SK-N-SH (cell line): ENCODE measurements at regions not wholly inside any gene's neighbourhood (a gene's known extent, or its start where the extent isn't known, plus 50 kb on each side); places are given as distances from the start of the nearest gene placed in this dataset.

Experiments
- CTCF ChIA-PET: fragments of 300-600, 350-600 bp; formaldehyde crosslinking; extraction: SDS; loops from one replicate; lab custom pipeline; 2021; lab: Yijun Ruan, JAX
- POLR2A ChIA-PET: fragments of 350-600 bp; sonication (Branson Sonifier 250); formaldehyde crosslinking; extraction: SDS; loops from one replicate; lab custom pipeline; 2020; ENCODE audit warnings: antibody characterized with exemption, inconsistent platforms; lab: Yijun Ruan, JAX
- DNase-seq: peaks from one replicate; pipeline ENCODE4 v3.0.0; 2012
- H2AFZ ChIP-seq: fragments of 200-600 bp; sonication (generic); 2 replicates; pipeline ENCODE4 v1.8.1; 2016; ENCODE audit warnings: antibody characterized with exemption, mild to moderate bottlenecking, low read depth
- H3F3A ChIP-seq: fragments of 200-600 bp; sonication (generic); replicated peaks from 2 replicates; pipeline ENCODE3; 2016; ENCODE audit warnings: antibody characterized with exemption, mild to moderate bottlenecking; ENCODE audit not compliant: insufficient read depth
- H3K27ac ChIP-seq, 2 experiments: fragments of 200-500 bp in 1 of 2; fragments of 200-600 bp in 1 of 2; sonication (Bioruptor generic) in 1 of 2; sonication (generic), shearing (Covaris generic) in 1 of 2; 2 replicates each; pipeline versions ENCODE4 v1.5.1 to v1.6.1; 2014 to 2016; ENCODE audit warnings: low read depth in 2 of 2, inconsistent platforms in 1 of 2, low read length in 1 of 2, mild to moderate bottlenecking in 1 of 2, mixed read lengths in 1 of 2
- H3K27me3 ChIP-seq: fragments of 200-600 bp; sonication (generic), shearing (Covaris generic); 2 replicates; pipeline ENCODE4 v1.6.1; 2016; ENCODE audit warnings: mixed run types; ENCODE audit not compliant: insufficient read depth
- H3K36me3 ChIP-seq, 2 experiments: fragments of 200-500 bp in 1 of 2; fragments of 200-600 bp in 1 of 2; sonication (Bioruptor generic) in 1 of 2; sonication (generic) in 1 of 2; replicated peaks in 1 of 2; 2 replicates each; pipeline versions ENCODE3 to v1.5.1; 2014 to 2016; ENCODE audit warnings: low read length in 1 of 2, mild to moderate bottlenecking in 1 of 2; ENCODE audit not compliant: insufficient read depth in 2 of 2, control insufficient read depth in 1 of 2
- H3K4me1 ChIP-seq, 2 experiments: fragments of 200-500 bp in 1 of 2; fragments of 200-600 bp in 1 of 2; sonication (Bioruptor generic) in 1 of 2; sonication (generic), shearing (Covaris generic) in 1 of 2; 2 replicates each; pipeline versions ENCODE4 v1.5.1 to v1.6.1; 2014 to 2016; ENCODE audit warnings: low read depth in 1 of 2, low read length in 1 of 2, mixed run types in 1 of 2; ENCODE audit not compliant: insufficient read depth in 2 of 2, control insufficient read depth in 1 of 2
- H3K4me2 ChIP-seq: fragments of 200-600 bp; sonication (generic), shearing (Covaris generic); 2 replicates; pipeline ENCODE4 v1.6.1; 2017; ENCODE audit warnings: mixed run types
- H3K4me3 ChIP-seq, 2 experiments: fragments of 200-500 bp in 1 of 2; fragments of 200-600 bp in 1 of 2; sonication (Bioruptor generic) in 1 of 2; sonication (generic), shearing (Covaris generic) in 1 of 2; 2 replicates each; pipeline versions ENCODE4 v1.5.1 to v1.8.1; 2014 to 2016; ENCODE audit warnings: low read depth in 2 of 2, inconsistent platforms in 1 of 2, low read length in 1 of 2, mild to moderate bottlenecking in 1 of 2, mixed read lengths in 1 of 2, moderate library complexity in 1 of 2
- H3K79me2 ChIP-seq: fragments of 200-600 bp; sonication (generic); 2 replicates; pipeline ENCODE4 v1.8.1; 2017; ENCODE audit warnings: mild to moderate bottlenecking; ENCODE audit not compliant: insufficient read depth
- H3K9ac ChIP-seq: fragments of 200-600 bp; sonication (generic); 2 replicates; pipeline ENCODE4 v1.6.1; 2017; ENCODE audit warnings: mixed run types
- H3K9me2 ChIP-seq: fragments of 200-600 bp; sonication (generic); 2 replicates; pipeline ENCODE4 v1.6.1; 2017; ENCODE audit warnings: mixed run types
- H3K9me3 ChIP-seq: fragments of 200-600 bp; sonication (generic); 2 replicates; pipeline ENCODE4 v1.6.1; 2017; ENCODE audit warnings: mixed run types, mild to moderate bottlenecking, moderate library complexity
- H4K20me1 ChIP-seq: fragments of 200-600 bp; sonication (generic); 2 replicates; pipeline ENCODE4 v1.6.1; 2017; ENCODE audit warnings: mild to moderate bottlenecking, mixed run types; ENCODE audit not compliant: insufficient read depth
- CHD2 ChIP-seq: fragments of 150-350 bp; IDR thresholded peaks from 2 replicates; pipeline ENCODE4 v1.6.1; 2018; ENCODE audit warnings: low read length; ENCODE audit not compliant: partially characterized antibody
- ELF1 ChIP-seq: IDR thresholded peaks from 2 replicates; pipeline ENCODE4 v1.4.0; 2012
- FOXM1 ChIP-seq: IDR thresholded peaks from 2 replicates; pipeline ENCODE4 v1.4.0; 2012; ENCODE audit warnings: low read depth, mild to moderate bottlenecking
- GABPA ChIP-seq: IDR thresholded peaks from 2 replicates; pipeline ENCODE4 v1.4.0; 2012; ENCODE audit warnings: low read depth, mild to moderate bottlenecking
- GATA2 ChIP-seq: sonication (generic); formaldehyde crosslinking; IDR thresholded peaks from 2 replicates; pipeline ENCODE4 v1.5.0; 2020; ENCODE audit warnings: mild to moderate bottlenecking, missing genetic modification reagents
- JUND ChIP-seq: IDR thresholded peaks from 2 replicates; pipeline ENCODE4 v1.4.0; 2012
- POLR2AphosphoS5 ChIP-seq: IDR thresholded peaks from 2 replicates; pipeline ENCODE4 v1.6.1; 2012; ENCODE audit warnings: low read depth, low read length
- RCOR1 ChIP-seq: fragments of 150-350 bp; IDR thresholded peaks from 2 replicates; pipeline ENCODE4 v1.6.1; 2017; ENCODE audit warnings: antibody characterized with exemption, low read length
- RFX5 ChIP-seq: IDR thresholded peaks from 2 replicates; pipeline ENCODE4 v1.6.1; 2012; ENCODE audit warnings: mild to moderate bottlenecking, improper control_type of control experiment, low read length
- RXRA ChIP-seq: IDR thresholded peaks from 2 replicates; pipeline ENCODE4 v1.4.0; 2012; ENCODE audit warnings: low read depth, mild to moderate bottlenecking, borderline replicate concordance
- SIN3A ChIP-seq: IDR thresholded peaks from 2 replicates; pipeline ENCODE4 v1.6.1; 2012; ENCODE audit warnings: low read depth, mild to moderate bottlenecking, low read length, moderate library complexity, borderline replicate concordance
- SMC3 ChIP-seq: IDR thresholded peaks from 2 replicates; pipeline ENCODE4 v1.6.1; 2012; ENCODE audit warnings: low read depth, low read length, improper control_type of control experiment
- TCF12 ChIP-seq: IDR thresholded peaks from 2 replicates; pipeline ENCODE4 v1.4.0; 2012
- TEAD4 ChIP-seq: IDR thresholded peaks from 2 replicates; pipeline ENCODE4 v1.4.0; 2012; ENCODE audit warnings: mild to moderate bottlenecking, borderline replicate concordance; ENCODE audit not compliant: insufficient read depth
- WGBS: methylation state at CpG from one replicate; pipeline ENCODE4 v1.1.6; 2017; ENCODE audit warnings: low lambda C conversion rate; 5-methylcytosine and 5-hydroxymethylcytosine counted together
- TF ChIP-seq, protein P1 (sequence below): IDR thresholded peaks from 2 replicates; pipeline ENCODE4; 2012
- TF ChIP-seq, protein P2 (sequence below): IDR thresholded peaks from 2 replicates; pipeline ENCODE4 v1.4.0; 2012; ENCODE audit warnings: low read depth
- TF ChIP-seq, protein P3 (sequence below): IDR thresholded peaks from 2 replicates; pipeline ENCODE4 v1.6.1; 2012; ENCODE audit warnings: mild to moderate bottlenecking, low read depth, low read length, moderate library complexity
- TF ChIP-seq, protein P4 (sequence below): IDR thresholded peaks from 2 replicates; pipeline ENCODE4 v1.4.0; 2012; ENCODE audit warnings: low read depth, borderline replicate concordance

DNA sequence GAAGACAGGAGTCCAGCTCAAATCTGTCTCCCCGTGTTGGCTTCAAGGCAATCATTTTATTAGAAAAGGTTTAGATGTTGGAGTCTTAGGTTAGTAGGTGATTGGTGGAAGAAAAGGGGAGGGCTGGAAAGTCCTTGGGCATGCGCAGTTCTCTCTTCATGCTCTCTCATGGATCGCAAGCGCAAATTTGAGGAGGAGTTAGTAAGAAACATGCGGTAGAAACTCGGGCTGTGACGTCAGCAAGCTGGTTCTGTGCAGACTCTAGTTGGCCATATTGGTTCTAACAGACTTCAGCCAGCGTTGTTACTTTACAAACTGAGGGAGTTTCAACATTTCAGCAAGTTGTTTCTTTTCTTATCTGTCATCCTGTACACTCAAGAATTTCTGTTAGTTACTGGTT is 392.2 kb downstream of the CDK5RAP2 start:
- POLR2A ChIA-PET = no interaction called here
- no peaks in the 10 kb centered on the region for H3K27me3 ChIP-seq
- DNase-seq = no peak
- H3K9me2 ChIP-seq = no peaks in the 10 kb centered on the region
- H3K4me1 ChIP-seq = no peaks in the 10 kb centered on the region
- no peak overlapping the region for H3K4me2 ChIP-seq
- H3K9me3 ChIP-seq = no peaks in the 10 kb centered on the region
- H3K4me3 ChIP-seq = no peak overlapping the region
- no peak for TF ChIP-seq TCF12
- TF ChIP-seq, protein P1, sequence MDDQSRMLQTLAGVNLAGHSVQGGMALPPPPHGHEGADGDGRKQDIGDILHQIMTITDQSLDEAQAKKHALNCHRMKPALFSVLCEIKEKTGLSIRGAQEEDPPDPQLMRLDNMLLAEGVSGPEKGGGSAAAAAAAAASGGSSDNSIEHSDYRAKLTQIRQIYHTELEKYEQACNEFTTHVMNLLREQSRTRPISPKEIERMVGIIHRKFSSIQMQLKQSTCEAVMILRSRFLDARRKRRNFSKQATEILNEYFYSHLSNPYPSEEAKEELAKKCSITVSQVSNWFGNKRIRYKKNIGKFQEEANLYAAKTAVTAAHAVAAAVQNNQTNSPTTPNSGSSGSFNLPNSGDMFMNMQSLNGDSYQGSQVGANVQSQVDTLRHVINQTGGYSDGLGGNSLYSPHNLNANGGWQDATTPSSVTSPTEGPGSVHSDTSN = no peak
- no peak for TF ChIP-seq JUND
- no peak for TF ChIP-seq FOXM1
- TF ChIP-seq, protein P2, sequence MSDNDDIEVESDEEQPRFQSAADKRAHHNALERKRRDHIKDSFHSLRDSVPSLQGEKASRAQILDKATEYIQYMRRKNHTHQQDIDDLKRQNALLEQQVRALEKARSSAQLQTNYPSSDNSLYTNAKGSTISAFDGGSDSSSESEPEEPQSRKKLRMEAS = no peak
- TF ChIP-seq, protein P3, sequence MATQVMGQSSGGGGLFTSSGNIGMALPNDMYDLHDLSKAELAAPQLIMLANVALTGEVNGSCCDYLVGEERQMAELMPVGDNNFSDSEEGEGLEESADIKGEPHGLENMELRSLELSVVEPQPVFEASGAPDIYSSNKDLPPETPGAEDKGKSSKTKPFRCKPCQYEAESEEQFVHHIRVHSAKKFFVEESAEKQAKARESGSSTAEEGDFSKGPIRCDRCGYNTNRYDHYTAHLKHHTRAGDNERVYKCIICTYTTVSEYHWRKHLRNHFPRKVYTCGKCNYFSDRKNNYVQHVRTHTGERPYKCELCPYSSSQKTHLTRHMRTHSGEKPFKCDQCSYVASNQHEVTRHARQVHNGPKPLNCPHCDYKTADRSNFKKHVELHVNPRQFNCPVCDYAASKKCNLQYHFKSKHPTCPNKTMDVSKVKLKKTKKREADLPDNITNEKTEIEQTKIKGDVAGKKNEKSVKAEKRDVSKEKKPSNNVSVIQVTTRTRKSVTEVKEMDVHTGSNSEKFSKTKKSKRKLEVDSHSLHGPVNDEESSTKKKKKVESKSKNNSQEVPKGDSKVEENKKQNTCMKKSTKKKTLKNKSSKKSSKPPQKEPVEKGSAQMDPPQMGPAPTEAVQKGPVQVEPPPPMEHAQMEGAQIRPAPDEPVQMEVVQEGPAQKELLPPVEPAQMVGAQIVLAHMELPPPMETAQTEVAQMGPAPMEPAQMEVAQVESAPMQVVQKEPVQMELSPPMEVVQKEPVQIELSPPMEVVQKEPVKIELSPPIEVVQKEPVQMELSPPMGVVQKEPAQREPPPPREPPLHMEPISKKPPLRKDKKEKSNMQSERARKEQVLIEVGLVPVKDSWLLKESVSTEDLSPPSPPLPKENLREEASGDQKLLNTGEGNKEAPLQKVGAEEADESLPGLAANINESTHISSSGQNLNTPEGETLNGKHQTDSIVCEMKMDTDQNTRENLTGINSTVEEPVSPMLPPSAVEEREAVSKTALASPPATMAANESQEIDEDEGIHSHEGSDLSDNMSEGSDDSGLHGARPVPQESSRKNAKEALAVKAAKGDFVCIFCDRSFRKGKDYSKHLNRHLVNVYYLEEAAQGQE = no peak
- H3K27ac ChIP-seq = no peak overlapping the region
- no peak overlapping the region for H3K9ac ChIP-seq
- no peak overlapping the region for H2AFZ ChIP-seq
- no peaks in the 10 kb centered on the region for H3K79me2 ChIP-seq
- H3F3A ChIP-seq = no peaks in the 10 kb centered on the region
- no peaks in the 10 kb centered on the region for H3K36me3 ChIP-seq
- CTCF ChIA-PET = no interaction called here
- WGBS = 43% methylated on average over 8 of the region's 8 CpGs
- no peaks in the 10 kb centered on the region for H4K20me1 ChIP-seq

DNA sequence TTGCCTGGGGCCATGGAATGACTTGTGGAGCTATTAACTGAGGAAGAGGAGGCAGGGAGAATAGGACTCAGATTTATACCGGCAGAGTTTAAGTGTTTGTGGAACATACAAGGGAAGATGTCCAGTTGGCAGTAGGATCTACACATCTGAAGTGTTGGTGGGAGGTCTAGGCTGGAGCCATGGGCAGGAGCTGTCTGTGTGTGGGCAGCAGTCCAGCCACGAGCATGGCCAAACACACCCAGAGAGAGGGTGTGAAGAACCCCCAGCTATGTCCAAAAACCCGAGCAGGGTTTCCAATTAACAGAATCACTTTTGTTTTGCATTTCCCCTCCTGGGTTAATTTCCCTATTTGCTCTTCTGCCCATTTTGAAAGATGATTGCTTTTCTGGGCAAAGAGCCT is 393.7 kb downstream of the CDK5RAP2 start:
- TF ChIP-seq JUND (no peak), POLR2AphosphoS5 (no peak), ELF1 (no peak), SIN3A (no peak), RXRA (no peak), GABPA (no peak), RFX5 (no peak), CHD2 (no peak), GATA2 (no peak), TEAD4 (no peak), RCOR1 (no peak), SMC3 (no peak)
- TF ChIP-seq, protein P4, sequence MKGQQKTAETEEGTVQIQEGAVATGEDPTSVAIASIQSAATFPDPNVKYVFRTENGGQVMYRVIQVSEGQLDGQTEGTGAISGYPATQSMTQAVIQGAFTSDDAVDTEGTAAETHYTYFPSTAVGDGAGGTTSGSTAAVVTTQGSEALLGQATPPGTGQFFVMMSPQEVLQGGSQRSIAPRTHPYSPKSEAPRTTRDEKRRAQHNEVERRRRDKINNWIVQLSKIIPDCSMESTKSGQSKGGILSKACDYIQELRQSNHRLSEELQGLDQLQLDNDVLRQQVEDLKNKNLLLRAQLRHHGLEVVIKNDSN = no peak
- TF ChIP-seq, protein P3 = no peak
- TF ChIP-seq, protein P1 = no peak
- Histone ChIP-seq H3K4me1 (no peaks in the 10 kb centered on the region), H3K9me2 (no peaks in the 10 kb centered on the region), H3K4me3 (no peak overlapping the region), H3K4me2 (no peak overlapping the region), H3K36me3 (no peaks in the 10 kb centered on the region), H3K79me2 (no peaks in the 10 kb centered on the region), H3K9ac (no peak overlapping the region), H3F3A (no peaks in the 10 kb centered on the region), H3K27me3 (no peaks in the 10 kb centered on the region), H3K9me3 (no peaks in the 10 kb centered on the region), H4K20me1 (no peaks in the 10 kb centered on the region), H2AFZ (no peak overlapping the region), H3K27ac (no peak overlapping the region)
- POLR2A ChIA-PET = no interaction called here
- WGBS = 6% methylated on average over 3 of the region's 3 CpGs
- CTCF ChIA-PET = interaction anchor here (0.5 to 1.4 kb wide), 2 partner anchors 10 to 16 kb away, joined by 3 read pairs; no protein-coding TSS in a partner anchor
- DNase-seq = no peak
